ENCODE measurements at regions not wholly inside any gene's neighbourhood (a gene's known extent, or its start where the extent isn't known, plus 50 kb on each side); places are given as distances from the start of the nearest gene placed in this dataset.

DNA sequence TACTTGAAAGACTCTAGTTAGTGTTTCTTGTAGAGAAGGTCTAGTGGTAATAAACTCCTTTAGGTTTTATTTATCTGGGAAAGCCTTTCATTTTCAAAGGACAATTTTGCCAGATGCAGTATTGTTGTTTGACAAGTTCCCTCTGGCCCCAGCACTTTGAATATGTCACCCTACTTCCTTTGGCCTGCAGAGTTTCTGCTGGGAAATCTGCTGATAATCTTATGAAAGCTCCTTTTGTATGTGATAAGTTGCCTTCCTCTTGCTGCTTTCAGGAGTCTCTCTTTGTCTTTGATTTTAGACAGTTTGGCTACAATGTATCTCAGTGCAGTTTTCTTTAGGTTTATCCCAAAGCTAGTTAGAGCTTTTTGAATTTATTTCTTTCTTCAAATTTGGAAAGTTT lies 106.2 kb upstream of the L3MBTL4 start:
- TF ChIP-seq, protein P1, sequence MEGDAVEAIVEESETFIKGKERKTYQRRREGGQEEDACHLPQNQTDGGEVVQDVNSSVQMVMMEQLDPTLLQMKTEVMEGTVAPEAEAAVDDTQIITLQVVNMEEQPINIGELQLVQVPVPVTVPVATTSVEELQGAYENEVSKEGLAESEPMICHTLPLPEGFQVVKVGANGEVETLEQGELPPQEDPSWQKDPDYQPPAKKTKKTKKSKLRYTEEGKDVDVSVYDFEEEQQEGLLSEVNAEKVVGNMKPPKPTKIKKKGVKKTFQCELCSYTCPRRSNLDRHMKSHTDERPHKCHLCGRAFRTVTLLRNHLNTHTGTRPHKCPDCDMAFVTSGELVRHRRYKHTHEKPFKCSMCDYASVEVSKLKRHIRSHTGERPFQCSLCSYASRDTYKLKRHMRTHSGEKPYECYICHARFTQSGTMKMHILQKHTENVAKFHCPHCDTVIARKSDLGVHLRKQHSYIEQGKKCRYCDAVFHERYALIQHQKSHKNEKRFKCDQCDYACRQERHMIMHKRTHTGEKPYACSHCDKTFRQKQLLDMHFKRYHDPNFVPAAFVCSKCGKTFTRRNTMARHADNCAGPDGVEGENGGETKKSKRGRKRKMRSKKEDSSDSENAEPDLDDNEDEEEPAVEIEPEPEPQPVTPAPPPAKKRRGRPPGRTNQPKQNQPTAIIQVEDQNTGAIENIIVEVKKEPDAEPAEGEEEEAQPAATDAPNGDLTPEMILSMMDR (conservative IDR thresholded peaks at IDR 0.05): no peak
- no peak for TF ChIP-seq ZFX (IDR thresholded peaks at IDR 0.05)
